ENCODE measurements at regions not wholly inside any gene's neighbourhood (a gene's known extent, or its start where the extent isn't known, plus 50 kb on each side); places are given as distances from the start of the nearest gene placed in this dataset.
"Not testable (repeated sequence)": the region's sequence is repeated elsewhere in the genome, so short reads cannot be mapped to it uniquely, and the experiment has no call there.

DNA sequence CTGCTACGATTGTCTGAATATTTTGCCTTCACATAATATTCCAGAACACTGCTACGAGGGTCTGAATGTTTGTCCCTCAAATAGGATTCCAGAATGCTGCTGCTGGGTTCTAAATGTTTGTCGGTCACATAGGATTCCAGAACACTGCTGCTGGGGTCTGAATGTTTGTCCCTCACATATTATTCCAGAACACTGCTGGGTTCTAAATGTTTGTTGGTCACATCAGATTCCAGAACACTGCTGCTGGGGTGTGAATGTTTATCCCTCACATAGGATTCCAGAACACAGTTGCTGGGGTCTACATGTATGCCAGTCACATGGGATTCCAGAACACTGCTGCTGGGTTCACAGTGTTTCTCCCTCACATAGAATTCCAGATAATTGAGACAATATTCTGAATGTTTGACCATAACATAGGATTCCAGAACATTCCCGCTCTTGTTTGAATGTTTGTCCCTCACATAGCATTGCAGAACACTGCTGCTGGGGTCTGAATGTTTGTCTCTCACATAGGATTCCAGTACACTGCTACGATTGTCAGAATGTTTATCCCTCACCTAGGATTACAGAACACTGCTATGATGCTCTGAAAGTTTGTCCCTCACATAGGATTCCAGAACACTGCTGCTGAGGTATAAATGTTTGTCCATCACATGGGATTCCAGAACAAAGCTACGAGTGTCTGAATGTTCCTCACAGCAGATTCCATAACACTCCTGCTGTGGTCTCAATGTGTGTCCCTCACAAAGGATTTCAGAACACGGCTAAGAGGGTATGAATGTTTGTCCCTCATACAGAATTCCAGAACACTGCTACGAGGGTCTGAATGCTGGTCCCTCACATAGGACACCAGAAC is 201.8 kb downstream of the FOXD4L6 start:
- H3K27ac ChIP-seq (ENCODE audit: low read depth, low read length), result no peak overlapping the region
- no peak overlapping the region for H3K4me2 ChIP-seq (ENCODE audit: low read length)
- H3K36me3 ChIP-seq (ENCODE audit: control insufficient read depth, low read length), result no peaks in the 10 kb centered on the region
- H3K79me2 ChIP-seq (ENCODE audit: control insufficient read depth, low read length), result no peaks in the 10 kb centered on the region
- no peaks in the 10 kb centered on the region for H3K27me3 ChIP-seq (ENCODE audit: control insufficient read depth, low read length)
- no peaks in the 10 kb centered on the region for H3K4me1 ChIP-seq (ENCODE audit: control insufficient read depth, low read length)
- TF ChIP-seq CTCF (IDR thresholded peaks at IDR 0.05; ENCODE audit: low read depth, low read length, poor library complexity, severe bottlenecking), result no peak
- no peak for TF ChIP-seq EZH2phosphoT487 (IDR thresholded peaks at IDR 0.05; ENCODE audit: borderline replicate concordance, low read length)
- no peaks in the 10 kb centered on the region for H4K20me1 ChIP-seq (ENCODE audit: control insufficient read depth, insufficient read depth, low read depth, low read length)
- H3F3A ChIP-seq (ENCODE audit: control insufficient read depth, insufficient read depth), result no peaks in the 10 kb centered on the region
- no peaks in the 10 kb centered on the region for H3K9me2 ChIP-seq (replicated peaks; ENCODE audit: control insufficient read depth, low read length)
- H3K9me3 ChIP-seq (ENCODE audit: control insufficient read depth, insufficient read depth, low read length), result peaks cover 48% of the 10 kb centered on the region; the same call in 1 of the 2 replicates
- no peak overlapping the region for H3K4me3 ChIP-seq (ENCODE audit: low read length)

DNA sequence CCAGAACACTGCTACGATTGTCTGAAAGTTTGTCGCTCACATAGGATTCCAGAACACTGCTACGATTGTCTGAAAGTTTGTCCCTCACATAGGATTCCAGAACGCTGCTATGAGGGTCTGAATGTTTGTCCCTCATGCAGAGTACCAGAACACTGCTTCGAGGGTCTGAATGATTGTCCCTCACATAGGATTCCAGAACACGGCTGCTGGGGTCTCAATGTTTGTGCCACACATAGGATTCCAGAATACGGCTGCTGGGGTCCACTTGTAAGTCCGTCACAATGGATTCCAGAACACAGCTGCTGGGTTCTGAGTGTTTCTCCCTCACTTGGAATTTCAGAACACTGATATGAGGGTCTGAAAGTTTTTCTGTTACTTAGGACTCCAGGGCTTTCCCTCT is 203.3 kb downstream of the FOXD4L6 start:
- Histone ChIP-seq H3K4me1 (ENCODE audit: control insufficient read depth, low read length) (no peaks in the 10 kb centered on the region), H3F3A (ENCODE audit: control insufficient read depth, insufficient read depth) (no peaks in the 10 kb centered on the region), H4K20me1 (ENCODE audit: control insufficient read depth, insufficient read depth, low read depth, low read length) (no peaks in the 10 kb centered on the region), H3K79me2 (ENCODE audit: control insufficient read depth, low read length) (no peaks in the 10 kb centered on the region), H3K4me3 (ENCODE audit: low read length) (no peak overlapping the region), H3K9me3 (ENCODE audit: control insufficient read depth, insufficient read depth, low read length) (peaks cover 43% of the 10 kb centered on the region; the same call in 1 of the 2 replicates), H3K27ac (ENCODE audit: low read depth, low read length) (no peak overlapping the region), H3K27me3 (ENCODE audit: control insufficient read depth, low read length) (no peaks in the 10 kb centered on the region), H3K9me2 (replicated peaks; ENCODE audit: control insufficient read depth, low read length) (no peaks in the 10 kb centered on the region), H3K36me3 (ENCODE audit: control insufficient read depth, low read length) (no peaks in the 10 kb centered on the region), H3K4me2 (ENCODE audit: low read length) (no peak overlapping the region)
- no peak for TF ChIP-seq EZH2phosphoT487 (IDR thresholded peaks at IDR 0.05; ENCODE audit: borderline replicate concordance, low read length)
- no peak for TF ChIP-seq CTCF (IDR thresholded peaks at IDR 0.05; ENCODE audit: low read depth, low read length, poor library complexity, severe bottlenecking)

DNA sequence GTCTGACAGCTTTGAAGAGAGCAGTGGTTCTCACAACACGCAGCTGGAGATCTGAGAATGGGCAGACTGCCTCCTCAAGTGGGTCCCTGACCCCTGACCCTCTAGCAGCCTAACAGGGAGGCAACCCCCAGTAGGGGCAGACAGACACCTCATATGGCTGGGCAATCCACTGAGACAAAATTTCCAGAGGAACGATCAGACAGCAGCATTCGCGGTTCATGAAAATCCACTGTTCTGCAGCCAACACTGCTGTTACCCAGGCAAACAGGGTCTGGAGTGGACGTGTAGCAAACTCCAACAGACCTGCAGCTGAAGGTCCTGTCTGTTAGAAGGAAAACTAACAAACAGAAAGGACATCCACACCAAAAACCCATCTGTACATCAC is 212.1 kb downstream of the FOXD4L6 start:
- H4K20me1 ChIP-seq (ENCODE audit: control insufficient read depth, insufficient read depth, low read depth, low read length); H3K4me2 ChIP-seq (ENCODE audit: low read length); H3K4me3 ChIP-seq (ENCODE audit: low read length); H3K79me2 ChIP-seq (ENCODE audit: control insufficient read depth, low read length); H3K4me1 ChIP-seq (ENCODE audit: control insufficient read depth, low read length); H3K27me3 ChIP-seq (ENCODE audit: control insufficient read depth, low read length); H3K9me2 ChIP-seq (replicated peaks; ENCODE audit: control insufficient read depth, low read length); H3F3A ChIP-seq (ENCODE audit: control insufficient read depth, insufficient read depth); H3K27ac ChIP-seq (ENCODE audit: low read depth, low read length); H3K36me3 ChIP-seq (ENCODE audit: control insufficient read depth, low read length): not testable (repeated sequence)
- H3K9me3 ChIP-seq (ENCODE audit: control insufficient read depth, insufficient read depth, low read length), result peaks cover 39% of the 10 kb centered on the region; the same call in 1 of the 2 replicates

DNA sequence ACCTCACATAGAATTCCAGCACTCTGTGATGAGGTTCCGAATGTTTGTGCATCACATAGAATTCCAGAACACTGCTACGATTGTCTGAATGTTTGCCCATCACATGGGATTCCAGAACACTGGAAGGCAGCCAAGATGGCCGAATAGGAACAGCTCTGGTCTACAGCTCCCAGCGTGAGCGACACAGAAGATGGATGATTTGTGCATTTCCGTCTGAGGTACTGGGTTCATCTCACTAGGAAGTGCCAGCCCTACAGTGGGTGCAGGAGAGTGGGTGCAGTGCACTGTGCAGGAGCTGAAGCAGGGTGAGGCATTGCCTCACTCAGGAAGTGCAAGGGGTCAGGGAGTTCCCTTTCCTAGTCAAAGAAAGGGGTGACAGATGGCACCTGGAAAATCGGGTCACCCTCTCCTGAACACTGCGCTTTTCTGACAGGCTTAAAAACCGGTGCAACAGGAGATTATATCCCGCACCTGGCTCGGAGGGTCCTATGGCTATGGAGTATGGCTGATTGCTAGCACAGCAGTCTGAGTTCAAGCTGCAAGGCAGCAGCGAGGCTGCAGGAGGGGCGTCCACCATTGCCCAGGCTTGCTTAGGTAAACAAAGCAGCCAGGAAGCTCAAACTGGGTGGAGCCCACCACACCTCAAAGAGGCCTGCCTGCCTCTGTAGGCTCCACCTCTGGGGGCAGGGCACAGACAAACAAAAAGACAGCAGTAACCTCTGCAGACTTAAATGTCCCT is 212.7 kb downstream of the FOXD4L6 start:
- H4K20me1 ChIP-seq (ENCODE audit: control insufficient read depth, insufficient read depth, low read depth, low read length); H3K27ac ChIP-seq (ENCODE audit: low read depth, low read length); H3K4me3 ChIP-seq (ENCODE audit: low read length); H3K4me1 ChIP-seq (ENCODE audit: control insufficient read depth, low read length); H3K4me2 ChIP-seq (ENCODE audit: low read length); H3F3A ChIP-seq (ENCODE audit: control insufficient read depth, insufficient read depth); H3K9me2 ChIP-seq (replicated peaks; ENCODE audit: control insufficient read depth, low read length); H3K27me3 ChIP-seq (ENCODE audit: control insufficient read depth, low read length); H3K79me2 ChIP-seq (ENCODE audit: control insufficient read depth, low read length); H3K36me3 ChIP-seq (ENCODE audit: control insufficient read depth, low read length): not testable (repeated sequence)
- peaks cover 39% of the 10 kb centered on the region; the same call in 1 of the 2 replicates for H3K9me3 ChIP-seq (ENCODE audit: control insufficient read depth, insufficient read depth, low read length)
